ENCODE measurements at regions not wholly inside any gene's neighbourhood (a gene's known extent, or its start where the extent isn't known, plus 50 kb on each side); places are given as distances from the start of the nearest gene placed in this dataset.

DNA sequence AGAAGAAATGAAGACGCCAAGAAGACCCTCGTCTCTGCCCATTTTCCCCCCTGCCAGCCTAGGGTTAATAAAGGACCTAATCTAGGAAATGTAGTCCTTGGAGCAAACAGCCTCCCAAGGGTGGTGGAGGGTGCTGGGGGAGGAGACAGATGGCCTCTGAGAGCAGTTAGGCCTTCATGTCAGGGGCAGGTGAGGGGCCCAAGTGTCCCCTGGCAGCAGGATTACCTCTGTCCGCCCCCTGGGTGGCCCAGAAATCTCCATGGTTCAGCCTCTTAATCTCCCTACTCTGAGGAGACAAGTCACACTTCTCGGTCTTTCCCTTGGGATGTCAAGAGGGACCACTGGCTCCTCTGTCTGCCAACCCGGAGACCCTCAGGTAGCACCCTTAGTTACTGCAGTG lies 365.4 kb upstream of the TNRC6C start:
- peak; percentile 32 for DNase-seq

- DNase-seq = no peak
These were observed 363.9 kb upstream of the TNRC6C start for GRCh38 chr17:77594416-77595209.

DNA sequence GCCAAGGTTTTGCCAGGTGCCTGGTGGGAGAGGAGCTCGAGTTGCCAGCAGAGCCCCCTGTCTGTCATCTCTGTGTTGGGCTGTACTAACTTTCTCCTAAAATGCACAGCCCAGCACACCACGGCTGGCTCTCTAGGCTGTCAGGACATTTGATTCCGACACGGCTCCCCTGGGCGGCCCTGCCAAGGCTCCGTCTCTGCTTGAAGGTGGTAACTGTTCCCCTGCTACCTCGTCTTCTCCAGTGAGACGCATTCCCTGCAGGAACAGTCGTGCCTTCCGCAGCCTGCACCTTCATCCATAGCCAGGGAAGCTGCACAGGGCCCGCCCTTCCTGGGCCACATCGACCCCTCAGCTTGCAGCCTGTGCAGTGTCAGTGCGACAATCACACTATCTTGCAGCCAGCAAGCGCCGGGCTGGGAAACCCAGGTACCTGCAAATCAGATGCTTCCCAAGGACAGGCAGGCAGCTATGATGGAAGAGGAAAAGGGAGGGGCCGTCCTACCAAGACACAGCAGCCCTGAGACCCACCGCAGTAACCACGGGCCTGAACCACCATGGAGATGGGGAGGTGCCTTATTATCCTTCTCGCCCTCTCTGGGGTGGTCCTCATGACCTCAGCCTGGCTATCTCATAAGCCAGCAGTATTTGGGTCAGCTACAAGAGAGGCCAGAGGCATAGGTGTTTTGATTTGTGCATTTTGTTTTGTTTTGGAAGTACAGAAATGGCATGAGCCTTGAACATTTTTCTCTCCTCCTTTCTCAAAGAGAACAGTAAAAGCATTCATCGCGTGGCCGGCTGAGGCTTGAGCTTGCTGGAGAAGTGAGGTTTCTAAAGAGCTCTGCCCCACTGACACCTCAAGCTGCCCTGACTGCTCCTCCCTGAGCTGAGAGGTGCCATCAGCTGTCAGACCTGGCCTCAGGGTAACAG lies 361.7 kb upstream of the TNRC6C start:
- DNase-seq = no peak

DNA sequence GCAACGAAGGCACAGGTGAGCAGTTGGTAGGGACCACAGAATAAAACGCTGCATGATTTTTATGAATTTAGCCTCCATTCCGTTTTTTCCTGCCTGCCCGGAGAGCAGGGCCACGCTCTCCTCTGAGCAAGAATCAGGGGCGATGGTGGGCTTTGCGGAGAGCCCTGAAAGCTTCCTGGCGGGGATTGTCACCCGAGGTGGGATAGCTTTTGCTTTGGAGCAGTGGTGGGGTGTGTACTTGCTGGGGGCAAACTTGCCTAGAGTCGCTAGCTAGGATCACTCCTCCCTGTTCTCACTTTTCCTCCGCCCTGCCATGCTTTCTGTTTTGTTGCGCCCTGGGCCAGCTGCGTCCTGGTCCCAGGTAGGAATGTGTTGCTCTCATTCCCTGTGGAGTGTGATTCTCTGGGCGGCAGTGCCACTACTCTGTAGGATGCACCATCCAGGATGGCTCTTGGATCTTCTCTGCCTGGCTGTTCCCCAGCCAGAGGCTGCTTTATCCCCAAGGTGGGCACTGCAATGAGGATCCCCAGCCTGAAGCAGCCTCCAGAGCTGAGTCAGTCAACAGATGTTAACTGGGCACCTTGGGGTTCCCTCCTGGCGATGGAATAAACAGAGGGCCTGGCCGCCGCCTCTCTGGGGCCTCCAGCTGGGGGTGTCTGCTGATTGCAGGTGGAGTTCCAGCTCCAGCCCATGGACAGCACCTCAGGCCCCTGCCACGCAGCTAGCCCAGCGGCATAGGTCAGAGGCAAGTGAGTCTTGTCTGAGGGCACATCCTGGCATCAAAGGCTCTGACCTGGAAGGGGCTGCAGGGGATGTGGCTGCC lies 360.9 kb upstream of the TNRC6C start:
- DNase-seq = no peak

GRCh38 chr17:77598241-77598620 lies 360.3 kb upstream of the TNRC6C start:
- DNase-seq = no peak

GRCh38 chr17:77599699-77600098 lies 358.8 kb upstream of the TNRC6C start:
- no peak for DNase-seq

GRCh38 chr17:77600346-77600745 lies 358.2 kb upstream of the TNRC6C start:
- DNase-seq = no peak

DNA sequence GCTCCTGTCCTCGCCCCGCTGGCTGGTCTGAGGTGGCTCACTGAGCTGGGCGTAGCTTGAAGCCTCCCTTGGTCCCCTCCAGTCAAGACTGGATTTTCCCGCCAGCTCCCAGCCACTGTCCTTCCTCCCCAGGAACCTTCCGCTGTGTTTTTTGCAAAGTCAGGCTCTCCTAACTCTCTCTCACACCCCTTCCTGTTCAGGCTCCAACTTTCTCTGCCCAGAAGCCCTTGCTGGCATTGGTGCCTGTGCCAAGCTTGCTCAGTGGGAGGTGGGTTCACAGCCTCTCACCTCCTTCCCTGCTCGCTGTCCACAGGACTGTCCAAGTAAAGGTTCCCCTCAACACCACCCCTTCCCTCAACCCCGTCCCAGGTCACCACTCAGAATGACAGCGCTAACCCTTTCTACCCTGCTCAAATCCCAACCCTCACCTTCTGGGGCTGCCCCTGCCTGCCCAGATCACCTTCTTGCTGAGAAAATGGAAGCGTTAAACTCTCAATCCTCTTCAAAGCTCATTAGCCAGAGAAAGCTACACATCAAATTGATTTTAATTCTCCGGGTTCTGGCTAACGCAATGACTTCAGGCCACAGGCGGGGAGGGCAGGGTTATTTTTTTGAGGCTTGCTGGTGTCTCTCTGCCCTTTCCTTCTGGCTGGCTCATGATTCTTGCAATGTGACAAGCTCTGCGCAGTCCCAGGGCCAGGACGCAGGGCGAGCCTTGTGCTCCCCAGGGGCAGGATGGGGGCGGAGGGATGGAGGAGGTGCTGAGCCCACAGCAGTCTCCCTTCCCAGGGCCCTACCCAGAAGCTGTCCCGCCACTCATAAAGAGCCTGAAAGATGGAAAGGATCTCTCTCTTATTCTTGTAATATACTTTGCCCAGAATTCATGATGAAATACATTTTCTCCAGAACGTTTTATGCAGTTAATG lies 357.2 kb upstream of the TNRC6C start:
- DNase-seq = no peak

- DNase-seq = no peak
These were observed 356.3 kb upstream of the TNRC6C start for GRCh38 chr17:77602062-77602746.

- DNase-seq = no peak
These were observed 355.4 kb upstream of the TNRC6C start for GRCh38 chr17:77602883-77603640.

DNA sequence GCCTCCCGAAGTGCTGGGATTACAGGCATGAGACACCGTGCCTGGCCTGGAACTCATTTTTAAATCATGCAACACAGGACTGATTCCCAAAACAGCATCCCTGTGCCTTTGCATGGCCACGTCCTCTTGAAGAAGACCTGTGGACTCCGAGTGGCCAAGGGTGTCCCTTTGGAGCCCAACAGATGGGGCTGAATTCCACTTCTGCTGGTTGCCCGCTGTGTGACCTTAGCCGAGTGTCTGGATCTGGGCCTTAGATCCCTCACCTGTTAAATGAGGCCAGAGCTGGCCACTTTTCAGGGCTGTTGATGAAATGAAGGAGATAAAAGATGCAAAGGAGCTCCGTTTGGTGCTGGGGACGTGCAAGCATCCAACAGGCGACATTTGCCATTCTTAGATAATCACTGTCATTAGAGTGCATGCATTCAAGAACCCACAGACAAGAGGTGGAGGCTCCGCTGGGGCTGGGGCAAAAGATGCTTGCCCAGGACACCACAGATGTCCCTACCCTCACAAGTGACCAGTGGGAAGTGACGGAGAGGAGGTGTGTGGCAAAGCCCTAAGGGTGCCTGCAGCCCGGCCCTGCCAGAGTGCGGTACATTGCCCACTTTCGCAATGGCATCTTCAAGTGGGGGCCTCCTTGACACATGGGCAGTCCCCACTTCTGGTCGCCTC lies 354.1 kb upstream of the TNRC6C start:
- no peak for DNase-seq

GRCh38 chr17:77604973-77605313 lies 353.6 kb upstream of the TNRC6C start:
- DNase-seq = no peak

DNA sequence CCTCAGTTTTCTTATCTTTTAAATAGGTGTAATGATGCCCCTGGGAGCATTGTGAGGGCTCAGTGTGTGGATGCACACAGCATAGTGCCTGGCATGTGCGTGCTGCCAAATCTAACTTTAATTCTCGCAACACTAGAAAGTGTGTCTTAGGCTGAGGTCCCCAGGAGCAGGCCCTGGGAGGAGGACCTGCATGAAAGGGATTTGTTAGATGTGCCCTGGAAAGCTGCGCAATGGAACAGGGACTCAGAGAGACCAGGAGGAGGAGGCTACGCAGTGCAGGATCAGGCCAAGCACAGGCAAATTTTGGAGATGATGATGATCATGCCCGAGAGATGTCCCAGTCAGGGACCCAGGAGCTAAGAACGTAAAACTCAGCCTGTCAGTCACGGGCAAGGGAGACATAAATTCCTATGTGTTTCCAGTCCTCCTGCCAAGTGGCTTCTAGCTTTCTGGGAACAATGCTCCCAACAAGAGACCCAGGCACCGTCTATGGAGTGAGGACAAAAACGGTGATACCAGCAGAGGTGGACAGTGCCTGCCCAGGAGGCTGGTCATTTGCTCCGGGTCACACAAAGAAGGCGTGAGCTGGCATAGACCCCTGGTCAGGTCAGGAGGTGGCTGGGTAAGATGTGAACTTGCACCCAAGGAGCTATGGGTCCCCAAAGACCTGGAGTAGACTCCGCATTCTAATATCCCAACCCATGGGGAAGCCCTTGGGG lies 352.2 kb upstream of the TNRC6C start:
- DNase-seq = no peak

DNA sequence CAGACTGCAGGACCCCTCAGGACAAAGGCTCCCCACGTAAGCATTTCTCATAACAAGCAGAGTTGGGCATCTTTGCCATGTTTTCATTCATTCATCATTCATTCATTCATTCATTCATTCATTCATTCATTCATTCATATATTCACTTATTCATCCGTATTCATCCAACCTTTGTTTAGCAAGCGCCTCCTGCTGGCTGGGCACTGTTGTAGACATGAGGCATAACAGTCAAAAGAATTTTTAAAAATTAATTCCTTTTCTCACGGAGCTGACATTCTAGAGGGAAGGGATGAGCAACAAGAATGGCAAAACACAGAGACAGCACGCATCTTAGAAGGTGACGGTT lies 351.7 kb upstream of the TNRC6C start:
- no peak for DNase-seq

DNA sequence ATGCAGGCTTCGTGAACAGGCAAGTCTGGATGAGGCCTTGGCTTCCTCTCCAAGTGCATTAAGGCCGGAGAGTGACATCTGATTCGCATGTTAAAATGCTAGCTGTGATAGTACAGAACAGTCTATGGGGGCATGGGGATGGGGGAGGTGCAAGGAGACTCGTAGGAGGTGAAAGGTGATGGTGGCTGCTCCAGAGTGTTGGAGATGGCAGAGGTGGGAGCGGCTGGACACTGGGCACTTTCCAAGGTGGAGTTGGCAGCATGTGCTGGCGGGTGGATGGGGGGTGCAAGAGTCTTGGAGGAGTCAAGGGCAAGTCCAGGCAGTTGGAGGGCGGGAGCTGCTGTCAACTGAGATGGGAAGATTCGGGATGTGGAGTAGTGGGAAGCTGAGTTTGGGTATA lies 350.9 kb upstream of the TNRC6C start:
- no peak for DNase-seq

GRCh38 chr17:77608431-77608830 lies 350.1 kb upstream of the TNRC6C start:
- DNase-seq = no peak

DNA sequence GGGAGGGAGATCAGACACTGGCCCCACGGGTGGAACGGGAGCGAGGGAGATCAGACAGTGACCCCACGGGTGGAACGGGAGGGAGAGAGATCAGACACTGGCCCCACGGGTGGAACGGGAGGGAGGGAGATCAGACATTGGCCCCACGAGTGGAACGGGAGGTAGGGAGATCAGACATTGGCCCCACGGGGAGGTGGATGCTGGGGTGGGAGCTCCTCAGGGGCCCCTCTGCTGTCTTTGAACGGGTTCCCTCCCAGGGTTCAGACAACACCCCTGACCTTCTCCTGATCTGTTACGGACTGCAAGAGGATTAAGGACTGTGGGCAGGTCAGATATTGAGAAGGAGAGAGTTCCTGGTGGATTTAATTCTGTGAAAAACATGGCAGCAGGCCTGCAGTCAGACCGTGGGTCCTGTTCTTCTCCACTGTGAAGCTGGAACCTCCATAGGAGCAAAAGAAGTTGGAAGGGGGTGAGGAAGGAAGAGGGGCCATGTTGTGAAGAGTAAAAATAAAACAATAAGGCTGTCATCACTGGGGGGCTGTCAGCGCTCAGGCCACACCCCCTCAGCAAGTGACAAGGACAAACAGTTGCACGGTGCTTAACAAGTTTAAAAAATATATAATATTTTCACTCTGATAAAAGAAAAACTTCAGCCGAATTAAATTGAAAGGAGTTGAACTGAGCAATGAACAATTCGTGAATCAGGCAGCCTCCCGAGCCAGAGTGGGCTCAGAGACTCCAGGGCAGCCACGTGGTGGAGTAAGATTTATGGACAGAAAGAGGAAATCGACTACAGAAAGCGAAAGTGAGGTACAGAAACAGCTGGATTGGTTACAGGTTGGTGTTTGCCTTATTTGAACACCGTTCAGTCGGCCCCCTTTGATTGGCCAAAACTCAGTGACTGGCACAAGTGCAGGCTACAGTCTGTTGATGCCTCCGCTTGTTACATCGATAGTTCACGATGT lies 348.7 kb upstream of the TNRC6C start:
- DNase-seq = no peak

- no peak for DNase-seq
These were observed 348.0 kb upstream of the TNRC6C start for GRCh38 chr17:77610518-77610893.
